Glutamatergic neuron (in vitro differentiated cells): ENCODE measurements at regions not wholly inside any gene's neighbourhood (a gene's known extent, or its start where the extent isn't known, plus 50 kb on each side); places are given as distances from the start of the nearest gene placed in this dataset.
"Not testable (repeated sequence)": the region's sequence is repeated elsewhere in the genome, so short reads cannot be mapped to it uniquely, and the experiment has no call there.

Experiments
- DNase-seq: peaks from one replicate; pipeline ENCODE4 v3.0.0; 2022
- H3K27ac Mint-ChIP-seq: one replicate; pipeline ENCODE4 v1.8.0; 2020; ENCODE audit warnings: mild to moderate bottlenecking, mixed read lengths, inconsistent platforms; ENCODE audit not compliant: unreplicated experiment
- H3K27me3 Mint-ChIP-seq: one replicate; pipeline ENCODE4 v1.8.0; 2020; ENCODE audit warnings: mild to moderate bottlenecking, moderate library complexity, mixed read lengths, inconsistent platforms; ENCODE audit not compliant: unreplicated experiment
- H3K36me3 Mint-ChIP-seq: one replicate; pipeline ENCODE4 v1.8.0; 2020; ENCODE audit warnings: mild to moderate bottlenecking, mixed read lengths, inconsistent platforms; ENCODE audit not compliant: unreplicated experiment
- H3K4me1 Mint-ChIP-seq: one replicate; pipeline ENCODE4 v1.8.0; 2020; ENCODE audit warnings: mild to moderate bottlenecking, low read depth, mixed read lengths, inconsistent platforms; ENCODE audit not compliant: unreplicated experiment
- H3K4me3 Mint-ChIP-seq: one replicate; pipeline ENCODE4 v1.8.0; 2020; ENCODE audit warnings: mild to moderate bottlenecking, mixed read lengths, inconsistent platforms; ENCODE audit not compliant: unreplicated experiment
- H3K9me3 Mint-ChIP-seq: one replicate; pipeline ENCODE4 v1.8.0; 2020; ENCODE audit warnings: mild to moderate bottlenecking, moderate library complexity, mixed read lengths, inconsistent platforms; ENCODE audit not compliant: unreplicated experiment
- CTCF ChIP-seq: fragments of 200-600 bp; sonication (generic); IDR thresholded peaks from one replicate; pipeline ENCODE4 v1.5.0; 2021; ENCODE audit not compliant: partially characterized antibody, unreplicated experiment

- H3K27ac Mint-ChIP-seq, result no peak overlapping the region
- H3K36me3 Mint-ChIP-seq, result no peaks in the 10 kb centered on the region
- TF ChIP-seq CTCF, result no peak
- no peak for DNase-seq
- H3K4me3 Mint-ChIP-seq, result no peak overlapping the region
- no peaks in the 10 kb centered on the region for H3K9me3 Mint-ChIP-seq
- H3K27me3 Mint-ChIP-seq, result no peaks in the 10 kb centered on the region
- peaks cover 9% of the 10 kb centered on the region for H3K4me1 Mint-ChIP-seq
Measured at GRCh38 chr4:128758314-128758922, 51.1 kb upstream of the JADE1 start.

- no peaks in the 10 kb centered on the region for H3K27me3 Mint-ChIP-seq
- peak overlapping the region; percentile 12 for H3K27ac Mint-ChIP-seq
Measured at GRCh38 chr4:128757712-128758111, 51.8 kb upstream of the JADE1 start.

GRCh38 chr4:128751354-128751753 is 58.1 kb upstream of the JADE1 start:
- Mint-ChIP-seq H3K27ac (no peak overlapping the region), H3K4me1 (no peaks in the 10 kb centered on the region), H3K36me3 (no peaks in the 10 kb centered on the region), H3K4me3 (no peak overlapping the region), H3K9me3 (peaks cover 1% of the 10 kb centered on the region), H3K27me3 (no peaks in the 10 kb centered on the region)
- no peak for DNase-seq
- TF ChIP-seq CTCF, result no peak

More at GRCh38 chr4:128757712-128758111, 51.8 kb upstream of the JADE1 start:
- Mint-ChIP-seq H3K36me3 (no peaks in the 10 kb centered on the region), H3K9me3 (no peaks in the 10 kb centered on the region), H3K4me3 (no peak overlapping the region), H3K4me1 (peaks cover 9% of the 10 kb centered on the region)
- TF ChIP-seq CTCF, result no peak
- DNase-seq, result peak; percentile 17

- H3K4me3 Mint-ChIP-seq, DNase-seq, H3K4me1 Mint-ChIP-seq, H3K27ac Mint-ChIP-seq, H3K27me3 Mint-ChIP-seq, H3K36me3 Mint-ChIP-seq, H3K9me3 Mint-ChIP-seq: not testable (repeated sequence)
Measured at GRCh38 chr4:128741748-128742147, 67.8 kb upstream of the JADE1 start.

- no peaks in the 10 kb centered on the region for H3K4me1 Mint-ChIP-seq
- H3K27ac Mint-ChIP-seq, result no peak overlapping the region
- H3K36me3 Mint-ChIP-seq, result no peaks in the 10 kb centered on the region
- TF ChIP-seq CTCF, result no peak
- peaks cover 1% of the 10 kb centered on the region for H3K27me3 Mint-ChIP-seq
- DNase-seq, result no peak
- H3K9me3 Mint-ChIP-seq, result peaks cover 3% of the 10 kb centered on the region
- no peak overlapping the region for H3K4me3 Mint-ChIP-seq
Measured at GRCh38 chr4:128737098-128737513, 72.4 kb upstream of the JADE1 start.

- no peak for TF ChIP-seq CTCF
- Mint-ChIP-seq H3K4me1 (no peaks in the 10 kb centered on the region), H3K27me3 (peaks cover 4% of the 10 kb centered on the region), H3K27ac (no peak overlapping the region), H3K4me3 (no peak overlapping the region), H3K9me3 (peaks cover 3% of the 10 kb centered on the region), H3K36me3 (no peaks in the 10 kb centered on the region)
- no peak for DNase-seq
Measured at GRCh38 chr4:128735714-128736113, 73.8 kb upstream of the JADE1 start.
